PFSK-1 (cell line): ENCODE measurements at regions not wholly inside any gene's neighbourhood (a gene's known extent, or its start where the extent isn't known, plus 50 kb on each side); places are given as distances from the start of the nearest gene placed in this dataset.

Experiments
- POLR2AphosphoS5 ChIP-seq: IDR thresholded peaks from 2 replicates; pipeline ENCODE4 v1.6.1; 2012; ENCODE audit warnings: low read depth, mild to moderate bottlenecking, control low read depth, low read length, moderate library complexity
- TF ChIP-seq, protein P1 (sequence below), 2 experiments: IDR thresholded peaks; 2 replicates each; pipeline versions ENCODE4 v1.6.1 to v1.8.0; 2011 to 2012; ENCODE audit warnings: low read depth in 2 of 2, low read length in 2 of 2, control low read depth in 1 of 2, inconsistent platforms in 1 of 2, mild to moderate bottlenecking in 1 of 2, moderate library complexity in 1 of 2; ENCODE audit not compliant: insufficient read depth in 1 of 2

DNA sequence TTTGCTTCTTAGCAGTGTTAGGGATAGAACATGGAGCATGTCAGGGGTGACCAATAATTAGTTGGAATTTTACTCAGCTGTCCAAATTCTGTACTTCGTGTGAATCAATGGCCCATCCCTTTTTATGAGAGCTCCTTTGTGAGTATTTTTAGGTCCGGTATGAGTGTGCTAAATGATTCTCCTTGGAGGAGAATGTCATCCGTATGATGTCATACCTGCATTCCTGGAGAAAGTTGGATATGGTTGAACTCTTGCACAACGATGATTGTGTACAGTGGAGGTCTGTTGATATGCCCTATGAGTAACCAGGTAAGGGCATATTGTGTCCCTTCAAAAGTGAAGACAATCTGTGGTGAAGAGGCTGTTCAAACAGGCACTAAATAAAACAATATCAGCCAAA, 400.8 kb downstream of the GXYLT1 start:
- TF ChIP-seq POLR2AphosphoS5: no peak
- TF ChIP-seq, protein P1, sequence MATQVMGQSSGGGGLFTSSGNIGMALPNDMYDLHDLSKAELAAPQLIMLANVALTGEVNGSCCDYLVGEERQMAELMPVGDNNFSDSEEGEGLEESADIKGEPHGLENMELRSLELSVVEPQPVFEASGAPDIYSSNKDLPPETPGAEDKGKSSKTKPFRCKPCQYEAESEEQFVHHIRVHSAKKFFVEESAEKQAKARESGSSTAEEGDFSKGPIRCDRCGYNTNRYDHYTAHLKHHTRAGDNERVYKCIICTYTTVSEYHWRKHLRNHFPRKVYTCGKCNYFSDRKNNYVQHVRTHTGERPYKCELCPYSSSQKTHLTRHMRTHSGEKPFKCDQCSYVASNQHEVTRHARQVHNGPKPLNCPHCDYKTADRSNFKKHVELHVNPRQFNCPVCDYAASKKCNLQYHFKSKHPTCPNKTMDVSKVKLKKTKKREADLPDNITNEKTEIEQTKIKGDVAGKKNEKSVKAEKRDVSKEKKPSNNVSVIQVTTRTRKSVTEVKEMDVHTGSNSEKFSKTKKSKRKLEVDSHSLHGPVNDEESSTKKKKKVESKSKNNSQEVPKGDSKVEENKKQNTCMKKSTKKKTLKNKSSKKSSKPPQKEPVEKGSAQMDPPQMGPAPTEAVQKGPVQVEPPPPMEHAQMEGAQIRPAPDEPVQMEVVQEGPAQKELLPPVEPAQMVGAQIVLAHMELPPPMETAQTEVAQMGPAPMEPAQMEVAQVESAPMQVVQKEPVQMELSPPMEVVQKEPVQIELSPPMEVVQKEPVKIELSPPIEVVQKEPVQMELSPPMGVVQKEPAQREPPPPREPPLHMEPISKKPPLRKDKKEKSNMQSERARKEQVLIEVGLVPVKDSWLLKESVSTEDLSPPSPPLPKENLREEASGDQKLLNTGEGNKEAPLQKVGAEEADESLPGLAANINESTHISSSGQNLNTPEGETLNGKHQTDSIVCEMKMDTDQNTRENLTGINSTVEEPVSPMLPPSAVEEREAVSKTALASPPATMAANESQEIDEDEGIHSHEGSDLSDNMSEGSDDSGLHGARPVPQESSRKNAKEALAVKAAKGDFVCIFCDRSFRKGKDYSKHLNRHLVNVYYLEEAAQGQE (IDR thresholded peaks at IDR 0.05; ENCODE audit: insufficient read depth in 1 of 2, low read depth in 2 of 2, low read length in 2 of 2): no peak
